Loucy (cell line): ENCODE measurements at regions not wholly inside any gene's neighbourhood (a gene's known extent, or its start where the extent isn't known, plus 50 kb on each side); places are given as distances from the start of the nearest gene placed in this dataset.

ENCODE experiments used
- H2AFZ ChIP-seq: fragments of 200-600 bp; sonication (generic); 2 replicates; pipeline ENCODE4 v1.6.0; 2016; ENCODE audit warnings: antibody characterized with exemption, mild to moderate bottlenecking, low read length, moderate library complexity
- H3F3A ChIP-seq: fragments of 200-600 bp; 2 replicates; pipeline ENCODE4 v1.6.0; 2016; ENCODE audit warnings: antibody characterized with exemption, low read depth, mild to moderate bottlenecking
- H3K27me3 ChIP-seq: fragments of 200-600 bp; sonication (generic); 2 replicates; pipeline ENCODE4 v1.6.1; 2014; ENCODE audit warnings: low read length, mild to moderate bottlenecking; ENCODE audit not compliant: insufficient read depth, poor library complexity, severe bottlenecking
- H3K36me3 ChIP-seq: fragments of 200-600 bp; sonication (generic); 2 replicates; pipeline ENCODE4 v1.6.1; 2016; ENCODE audit warnings: low read length; ENCODE audit not compliant: insufficient read depth
- H3K4me1 ChIP-seq: fragments of 200-600 bp; sonication (generic); 2 replicates; pipeline ENCODE4 v1.5.1; 2014; ENCODE audit warnings: low read length, mild to moderate bottlenecking; ENCODE audit not compliant: insufficient read depth, poor library complexity, severe bottlenecking
- H3K4me2 ChIP-seq: fragments of 200-600 bp; sonication (generic); 2 replicates; pipeline ENCODE4 v1.6.0; 2014; ENCODE audit warnings: antibody characterized with exemption, low read length, low read depth, mild to moderate bottlenecking; ENCODE audit not compliant: poor library complexity, severe bottlenecking
- H3K4me3 ChIP-seq: fragments of 200-600 bp; sonication (generic); 2 replicates; pipeline ENCODE4 v1.5.1; 2014; ENCODE audit warnings: low read length, mild to moderate bottlenecking, mixed read lengths; ENCODE audit not compliant: poor library complexity, severe bottlenecking
- H3K79me2 ChIP-seq: fragments of 200-600 bp; sonication (generic); 2 replicates; pipeline ENCODE4 v1.6.1; 2014; ENCODE audit warnings: low read length; ENCODE audit not compliant: insufficient read depth
- H3K9ac ChIP-seq: fragments of 200-600 bp; sonication (generic); 2 replicates; pipeline ENCODE4 v1.6.0; 2014; ENCODE audit warnings: mild to moderate bottlenecking, low read depth, low read length, moderate library complexity; ENCODE audit not compliant: poor library complexity, severe bottlenecking
- H3K9me2 ChIP-seq: fragments of 200-600 bp; sonication (generic); replicated peaks from 2 replicates; pipeline ENCODE4 v1.6.1; 2016; ENCODE audit warnings: low read depth, low read length, mixed read lengths
- H3K9me3 ChIP-seq: fragments of 200-600 bp; sonication (generic); 2 replicates; pipeline ENCODE4 v1.6.1; 2014; ENCODE audit warnings: mild to moderate bottlenecking, antibody characterized with exemption, low read length, low read depth; ENCODE audit not compliant: insufficient read depth
- H4K20me1 ChIP-seq: fragments of 200-600 bp; sonication (generic); 2 replicates; pipeline ENCODE4 v1.6.0; 2014; ENCODE audit warnings: antibody characterized with exemption, low read length, mild to moderate bottlenecking; ENCODE audit not compliant: insufficient read depth, poor library complexity, severe bottlenecking
- CTCF ChIP-seq: fragments of 200-600 bp; sonication (generic); conservative IDR thresholded peaks from 2 replicates; pipeline ENCODE4 v1.5.1; 2014; ENCODE audit warnings: mild to moderate bottlenecking, antibody characterized with exemption, low read length
- EZH2phosphoT487 ChIP-seq: fragments of 200-600 bp; IDR thresholded peaks from 2 replicates; pipeline ENCODE4 v1.6.1; 2018; ENCODE audit warnings: antibody characterized with exemption, mild to moderate bottlenecking, moderate library complexity, borderline replicate concordance

- no peaks in the 10 kb centered on the region for H3K4me1 ChIP-seq
- H4K20me1 ChIP-seq: no peaks in the 10 kb centered on the region
- H3K79me2 ChIP-seq: no peaks in the 10 kb centered on the region
- H3K9me2 ChIP-seq: no peaks in the 10 kb centered on the region
- no peaks in the 10 kb centered on the region for H3K9me3 ChIP-seq
- H3K27me3 ChIP-seq: no peaks in the 10 kb centered on the region
- TF ChIP-seq EZH2phosphoT487 (no peak), CTCF (no peak)
- no peak overlapping the region for H3K4me3 ChIP-seq
- H3K4me2 ChIP-seq: no peak overlapping the region
- H3K9ac ChIP-seq: no peak overlapping the region
- H3K36me3 ChIP-seq: no peaks in the 10 kb centered on the region
- H2AFZ ChIP-seq: no peak overlapping the region
- no peaks in the 10 kb centered on the region for H3F3A ChIP-seq
Measured at GRCh38 chr15:62510791-62511190, 345.7 kb upstream of the C2CD4B start.

- H3F3A ChIP-seq: no peaks in the 10 kb centered on the region
- H2AFZ ChIP-seq: no peak overlapping the region
- no peak overlapping the region for H3K4me3 ChIP-seq
- H3K27me3 ChIP-seq: no peaks in the 10 kb centered on the region
- no peaks in the 10 kb centered on the region for H3K4me1 ChIP-seq
- H3K9ac ChIP-seq: no peak overlapping the region
- H3K9me3 ChIP-seq: no peaks in the 10 kb centered on the region
- no peaks in the 10 kb centered on the region for H4K20me1 ChIP-seq
- H3K36me3 ChIP-seq: no peaks in the 10 kb centered on the region
- TF ChIP-seq EZH2phosphoT487 (no peak), CTCF (no peak)
- no peak overlapping the region for H3K4me2 ChIP-seq
- H3K79me2 ChIP-seq: no peaks in the 10 kb centered on the region
- no peaks in the 10 kb centered on the region for H3K9me2 ChIP-seq
Measured at GRCh38 chr15:62512904-62513303, 347.8 kb upstream of the C2CD4B start.

GRCh38 chr15:62513893-62514292, 348.8 kb upstream of the C2CD4B start:
- Histone ChIP-seq H3K79me2 (no peaks in the 10 kb centered on the region), H3K4me1 (no peaks in the 10 kb centered on the region), H3K36me3 (no peaks in the 10 kb centered on the region), H3K9me2 (no peaks in the 10 kb centered on the region), H2AFZ (no peak overlapping the region), H3F3A (no peaks in the 10 kb centered on the region), H3K4me2 (no peak overlapping the region), H3K9me3 (no peaks in the 10 kb centered on the region), H3K4me3 (no peak overlapping the region), H3K9ac (no peak overlapping the region), H4K20me1 (no peaks in the 10 kb centered on the region), H3K27me3 (no peaks in the 10 kb centered on the region)
- TF ChIP-seq CTCF: no peak
- TF ChIP-seq EZH2phosphoT487: no peak
